GM19193 (cell line): ENCODE measurements at regions not wholly inside any gene's neighbourhood (a gene's known extent, or its start where the extent isn't known, plus 50 kb on each side); places are given as distances from the start of the nearest gene placed in this dataset.

Experiments
- POLR2A ChIP-seq: IDR thresholded peaks from 4 replicates; pipeline ENCODE4 v1.6.1; 2011; ENCODE audit not compliant: insufficient read depth, insufficient read length; ENCODE audit errors: extremely low read depth

DNA sequence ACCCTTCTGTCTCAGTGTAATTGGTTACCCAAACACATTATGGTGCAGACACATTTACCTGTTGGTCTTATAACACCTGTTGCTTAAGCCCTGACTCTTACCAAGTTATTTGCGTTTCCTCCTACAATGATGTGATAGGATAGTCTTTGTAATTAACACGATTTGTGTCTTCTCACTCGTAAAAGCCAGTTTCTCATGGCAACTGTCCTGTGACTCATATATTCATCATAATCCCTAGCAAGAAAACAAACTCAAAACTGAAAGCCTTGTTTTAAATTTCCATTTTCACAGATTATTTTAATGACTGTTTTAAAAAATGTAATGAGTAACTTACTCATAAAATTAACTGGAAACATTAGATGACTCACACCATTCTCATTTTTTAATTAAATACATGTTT, 495.2 kb downstream of the NLGN4X start:
- no peak for TF ChIP-seq POLR2A

DNA sequence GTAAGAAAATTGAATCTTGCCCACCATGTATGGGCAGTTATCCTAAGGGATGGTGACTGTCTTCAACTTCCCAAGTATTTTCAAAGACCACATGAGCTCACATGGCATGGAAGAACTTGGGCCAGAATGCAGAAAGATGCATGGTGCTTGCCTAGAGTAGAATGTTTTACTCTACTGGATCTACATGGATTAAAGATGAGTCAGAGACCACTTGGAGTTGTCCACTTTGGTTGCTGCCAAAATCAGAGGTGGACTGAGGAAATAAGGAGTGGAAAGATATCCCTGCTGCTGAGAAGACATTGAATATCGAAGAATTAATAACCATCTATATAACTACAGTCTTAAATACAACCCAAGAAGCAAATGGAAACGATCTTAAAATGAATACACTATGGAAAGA, 498.1 kb downstream of the NLGN4X start:
- TF ChIP-seq POLR2A: no peak

DNA sequence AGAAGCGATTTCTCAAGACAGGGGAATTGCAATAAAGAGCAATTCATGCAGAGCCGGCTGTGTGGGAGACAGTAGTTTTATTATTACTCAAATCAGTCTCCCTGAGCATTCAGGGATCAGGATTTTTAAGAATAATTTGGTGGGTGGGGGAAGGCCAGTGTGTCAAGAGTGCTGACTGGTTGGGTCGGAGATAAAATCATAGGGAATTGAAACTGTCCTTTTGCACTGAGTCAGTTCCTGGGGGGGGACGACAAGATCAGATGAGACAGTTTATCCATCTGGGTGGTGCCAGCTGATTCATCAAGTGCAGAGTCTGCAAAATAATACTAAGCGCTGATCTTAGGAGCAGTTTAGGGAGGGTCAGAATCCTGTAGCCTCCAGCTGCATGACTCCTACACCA, 502.4 kb downstream of the NLGN4X start:
- no peak for TF ChIP-seq POLR2A

DNA sequence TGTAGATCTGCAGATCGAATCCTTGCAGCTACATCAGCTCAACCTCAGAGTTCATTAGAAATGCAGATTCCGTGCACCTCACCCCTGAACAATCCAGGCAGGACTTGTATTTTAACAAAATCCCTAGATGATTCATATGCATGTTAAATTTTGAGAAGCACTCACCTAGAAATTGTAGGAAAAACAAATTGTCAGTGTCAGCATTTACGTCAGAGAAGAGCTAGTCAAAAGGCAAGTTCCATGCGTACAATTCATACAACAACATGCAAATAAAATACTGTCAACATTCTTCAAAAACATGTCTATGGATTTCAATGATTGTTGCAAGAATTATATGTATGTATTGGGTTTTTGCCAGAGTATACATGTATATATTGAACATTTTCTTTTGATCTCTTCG, 504.5 kb downstream of the NLGN4X start:
- no peak for TF ChIP-seq POLR2A

DNA sequence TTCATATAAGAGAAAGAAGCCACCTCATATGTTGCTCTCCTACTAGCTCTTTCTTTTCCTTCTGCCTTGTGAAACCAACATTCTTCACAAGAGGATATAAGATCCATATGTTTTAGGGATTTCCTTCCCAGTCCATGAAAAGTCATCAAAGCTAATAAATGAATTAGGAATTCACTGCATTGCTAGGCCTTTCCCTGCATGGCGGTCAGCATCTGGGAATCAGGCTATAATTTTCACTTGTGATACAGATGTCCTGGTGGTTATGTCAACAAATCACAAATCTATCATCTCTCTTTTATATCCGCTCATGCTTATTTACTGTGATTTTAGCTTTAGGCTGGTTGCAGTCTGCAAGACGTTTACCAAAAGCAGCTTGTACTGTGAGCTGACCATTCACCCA, 510.0 kb downstream of the NLGN4X start:
- no peak for TF ChIP-seq POLR2A

DNA sequence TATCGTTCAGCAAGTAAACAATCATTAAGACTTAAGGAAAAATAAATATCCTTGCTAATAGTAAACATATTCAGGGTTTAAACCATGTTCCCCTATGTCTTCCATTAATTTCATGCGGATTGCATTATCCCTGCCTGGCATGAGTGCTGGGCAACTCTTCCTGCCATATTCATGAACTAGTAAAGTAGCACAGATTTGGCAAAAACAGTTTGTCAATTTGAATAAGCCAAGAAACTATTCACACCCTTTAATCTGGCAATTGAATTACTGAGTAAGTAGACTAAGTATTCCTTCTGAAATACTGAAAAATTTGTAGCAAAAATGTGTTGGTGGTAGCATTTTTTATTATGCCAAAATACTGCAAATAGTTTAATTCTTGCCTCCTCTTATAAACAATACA, 512.0 kb downstream of the NLGN4X start:
- no peak for TF ChIP-seq POLR2A

DNA sequence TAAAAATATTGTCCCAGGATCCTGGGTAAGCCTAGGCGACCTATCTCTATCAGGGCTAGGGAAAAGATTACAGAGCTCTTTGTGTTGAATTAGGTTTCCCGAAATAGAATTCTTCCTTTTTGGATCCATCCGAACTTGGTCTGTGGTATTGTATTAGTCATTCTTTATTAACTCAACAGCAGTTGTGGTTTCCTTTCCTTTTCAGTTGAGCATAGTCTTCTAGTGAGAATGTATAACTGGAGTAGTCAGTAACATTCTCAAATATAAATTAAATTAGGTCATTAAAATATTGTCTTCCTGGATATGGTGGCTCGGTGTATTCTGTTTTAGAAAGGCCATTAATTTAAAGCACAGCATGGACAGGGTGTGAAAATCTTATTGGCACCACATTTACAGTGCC, 520.4 kb downstream of the NLGN4X start:
- no peak for TF ChIP-seq POLR2A

DNA sequence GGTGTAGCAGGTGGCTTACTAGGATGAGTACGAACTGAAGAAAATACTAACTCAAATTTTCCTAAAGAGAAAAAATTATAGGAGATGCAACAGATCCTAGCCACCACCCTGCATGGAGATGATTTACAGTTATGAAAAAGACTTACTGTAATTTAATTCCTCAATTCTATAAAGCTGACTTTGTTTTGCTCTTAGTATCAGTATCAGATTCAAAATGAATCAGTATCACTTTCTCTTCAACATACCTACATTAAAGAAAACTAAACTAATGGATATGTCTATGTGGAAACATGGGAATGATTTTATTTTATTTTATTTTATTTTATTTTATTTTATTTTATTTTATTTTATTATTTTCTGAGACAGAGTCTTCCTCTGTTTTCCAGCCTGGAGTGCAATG, 525.8 kb downstream of the NLGN4X start:
- TF ChIP-seq POLR2A: no peak

DNA sequence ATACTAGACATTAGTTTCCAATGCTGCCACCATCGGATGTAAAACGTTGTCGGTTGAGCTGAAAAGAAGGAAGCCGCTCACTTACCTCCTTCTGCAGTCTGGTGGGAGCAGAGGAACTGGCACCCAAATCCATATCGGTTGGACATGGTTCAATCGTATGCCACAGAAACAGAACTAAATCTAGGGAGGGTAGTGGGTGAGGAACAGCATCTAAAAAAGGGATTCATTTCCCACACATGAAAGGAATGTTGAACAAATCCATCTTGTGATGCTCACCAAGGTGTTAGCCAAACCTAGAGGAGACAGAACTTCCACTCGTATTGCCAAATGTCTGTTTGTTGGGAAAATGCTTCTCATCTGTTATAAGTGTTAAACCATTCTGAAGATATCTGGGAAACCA, 532.7 kb downstream of the NLGN4X start:
- TF ChIP-seq POLR2A: no peak

DNA sequence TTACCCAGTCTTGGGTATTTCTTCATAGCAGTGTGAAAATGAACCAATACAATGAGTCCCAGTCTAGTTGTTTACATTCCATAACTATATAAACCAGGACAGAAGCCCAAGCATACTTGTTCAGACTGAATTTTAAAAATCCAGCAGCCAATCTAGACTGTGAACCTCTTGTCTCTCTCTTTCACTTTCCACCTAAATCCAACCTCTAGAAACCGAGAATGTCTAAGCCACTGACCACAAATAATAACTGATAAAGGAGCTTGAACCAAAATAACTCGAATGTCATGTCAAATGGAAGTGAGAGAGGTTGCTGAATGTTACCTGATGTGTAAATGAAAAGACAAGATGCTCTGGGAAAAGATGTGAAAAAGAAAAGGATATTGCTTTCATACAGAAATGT, 544.7 kb downstream of the NLGN4X start:
- no peak for TF ChIP-seq POLR2A

DNA sequence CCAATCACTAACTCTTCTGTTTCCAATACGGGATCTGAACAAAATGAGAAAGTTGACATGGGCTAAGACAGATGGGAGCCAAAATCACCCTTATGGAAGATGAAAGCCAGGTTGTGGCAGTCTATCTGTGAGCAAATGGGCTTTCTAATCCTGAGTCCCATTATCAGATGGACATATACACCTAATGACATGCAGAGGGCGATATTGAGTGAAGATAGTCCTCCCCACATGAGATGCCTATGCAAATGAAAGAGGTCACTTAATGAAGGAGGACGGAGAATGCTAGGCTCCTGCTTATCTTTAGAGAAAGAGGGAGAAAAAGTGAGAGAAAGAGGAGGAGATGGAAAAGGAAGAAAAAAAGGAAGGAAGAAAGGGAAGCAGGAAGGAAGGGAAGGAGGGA, 547.5 kb downstream of the NLGN4X start:
- TF ChIP-seq POLR2A: no peak

DNA sequence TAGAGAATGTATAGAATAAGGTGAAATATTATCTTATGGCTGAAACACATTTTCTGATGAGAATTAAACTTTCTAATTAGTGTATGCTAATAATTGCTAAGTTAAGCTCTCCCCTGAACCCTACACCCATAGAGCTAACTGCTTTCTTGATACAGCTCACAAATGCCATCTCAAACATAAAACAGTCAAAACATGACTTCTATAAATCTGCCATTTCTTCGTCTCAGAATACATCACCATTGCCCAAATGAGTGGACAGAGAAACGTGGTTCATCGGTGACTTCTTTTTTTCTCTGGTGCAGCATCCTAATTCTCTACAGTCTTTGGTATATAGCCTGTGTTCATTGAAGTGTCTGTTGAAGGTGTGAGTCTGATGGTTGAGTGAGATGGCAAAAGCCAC, 554.6 kb downstream of the NLGN4X start:
- no peak for TF ChIP-seq POLR2A

DNA sequence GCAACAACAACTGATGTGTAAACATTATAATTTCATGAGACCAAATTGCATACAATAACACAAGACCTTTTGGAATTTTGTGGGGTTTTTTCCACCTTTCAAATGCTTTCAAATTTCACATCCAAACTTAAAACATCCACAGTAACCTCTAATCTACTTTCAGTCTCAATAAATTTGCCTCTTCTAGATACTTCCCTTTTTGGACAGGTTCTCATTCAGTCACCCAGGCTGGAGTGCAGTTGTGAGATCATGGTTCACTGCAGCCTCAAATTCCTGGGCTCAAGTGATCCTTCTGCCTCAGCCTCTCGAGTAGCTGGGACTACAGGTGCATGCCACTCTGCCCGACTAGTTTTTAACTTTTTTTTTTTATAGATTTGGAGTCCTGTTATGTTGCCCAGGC, 556.6 kb downstream of the NLGN4X start:
- TF ChIP-seq POLR2A: no peak

DNA sequence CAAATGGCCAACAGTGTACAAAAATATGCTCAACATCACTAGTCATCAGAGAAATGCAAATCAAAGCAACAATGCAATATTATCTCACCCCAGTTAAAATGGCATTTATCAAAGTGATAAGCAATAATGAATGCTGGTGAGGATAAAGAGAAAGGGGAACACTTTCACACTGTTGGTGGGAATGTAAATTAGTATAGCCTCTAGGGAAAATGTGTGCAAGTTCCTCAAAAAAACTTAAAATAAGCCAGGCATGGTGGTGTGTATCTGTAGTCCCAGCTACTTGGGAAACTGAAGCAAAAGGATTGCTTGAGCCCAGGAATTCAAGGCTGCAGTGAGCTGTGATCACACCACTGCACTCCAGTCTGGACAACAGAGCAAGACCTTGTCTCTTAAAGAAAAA, 572.1 kb downstream of the NLGN4X start:
- TF ChIP-seq POLR2A: no peak

DNA sequence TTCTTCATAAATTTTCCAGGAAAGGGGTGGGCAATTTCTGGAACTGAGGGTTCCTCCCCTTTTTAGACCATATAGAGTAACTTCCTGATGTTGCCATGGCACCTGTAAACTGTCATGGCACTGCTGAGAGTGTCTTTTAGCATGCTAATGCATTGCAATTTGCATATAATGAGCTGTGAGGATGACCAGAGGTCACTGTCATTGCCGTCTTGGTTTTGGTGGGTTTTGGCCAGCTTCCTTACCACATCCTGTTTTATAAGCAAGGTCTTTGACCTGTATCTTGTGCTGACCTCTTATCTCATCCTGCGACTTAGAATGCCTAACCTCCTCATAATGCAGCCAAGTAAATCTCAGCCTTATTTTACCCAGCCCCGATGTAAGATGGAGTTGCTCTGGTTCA, 577.8 kb downstream of the NLGN4X start:
- no peak for TF ChIP-seq POLR2A

DNA sequence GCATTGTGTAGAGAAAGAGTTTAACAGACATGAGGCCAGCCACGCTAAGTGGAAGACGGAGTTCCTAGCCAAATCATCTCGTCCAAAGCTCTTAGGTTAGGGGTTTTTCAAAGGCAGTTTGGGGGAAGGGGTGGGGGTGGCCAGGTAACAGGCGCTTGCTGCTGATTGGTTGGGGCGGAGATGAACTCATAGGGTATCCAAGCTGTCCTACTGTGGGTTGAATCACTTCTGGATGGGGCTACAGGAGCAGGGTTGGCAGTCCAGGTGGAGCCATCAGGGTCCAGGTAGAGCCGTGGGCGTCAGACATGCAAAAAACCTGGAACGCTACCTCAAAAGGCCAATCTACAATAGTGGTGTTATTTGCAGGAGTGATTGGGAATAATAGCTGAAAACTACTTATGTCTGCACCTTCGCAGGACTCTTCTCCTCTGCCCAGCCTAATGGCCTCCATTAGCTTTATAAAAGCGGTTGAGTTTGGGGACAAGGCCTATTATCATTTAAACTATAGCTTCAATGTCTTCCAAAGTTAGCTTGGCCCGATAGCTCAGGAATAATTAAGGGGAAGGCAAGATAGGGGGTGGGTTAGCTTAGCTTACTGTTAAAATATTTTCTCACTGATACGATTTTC, 579.6 kb downstream of the NLGN4X start:
- no peak for TF ChIP-seq POLR2A

DNA sequence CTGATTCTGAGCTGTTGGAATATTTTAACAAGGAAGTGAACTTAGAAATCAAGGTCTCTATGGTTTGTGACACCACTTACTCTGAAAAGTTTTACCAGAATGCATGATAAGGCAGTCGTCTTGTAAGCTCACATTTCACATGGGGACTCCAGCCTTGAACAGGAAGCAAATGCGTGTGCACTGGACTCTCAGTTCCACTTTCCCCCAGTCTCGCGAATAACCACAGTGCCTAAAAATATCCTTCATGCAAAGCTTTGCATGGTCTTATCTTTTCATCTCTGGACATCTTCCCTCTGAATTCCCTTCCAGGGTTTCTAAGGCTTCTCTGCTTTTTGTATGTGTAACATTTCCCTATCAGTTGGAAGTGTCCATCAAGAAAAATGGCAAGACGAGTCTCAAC, 581.8 kb downstream of the NLGN4X start:
- TF ChIP-seq POLR2A: no peak

DNA sequence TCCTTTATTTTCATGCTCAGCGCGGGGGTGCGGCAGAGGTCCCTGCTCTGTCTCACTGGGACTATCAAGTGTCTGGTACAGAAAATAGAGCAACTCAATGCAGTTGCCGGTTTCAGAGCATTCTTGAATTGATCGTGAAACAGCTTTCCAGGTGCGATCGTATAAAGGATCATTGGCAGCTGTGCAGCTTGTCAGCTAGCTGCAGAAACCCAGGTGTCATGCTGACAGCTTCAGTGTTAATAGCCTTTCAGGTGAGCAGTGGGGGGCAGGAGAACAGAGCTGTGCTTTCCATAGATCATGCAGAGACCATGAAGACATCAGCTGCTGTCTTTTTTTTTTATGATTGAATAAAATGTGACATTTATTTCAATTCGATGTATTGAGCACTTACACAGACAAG, 583.9 kb downstream of the NLGN4X start:
- TF ChIP-seq POLR2A: no peak

DNA sequence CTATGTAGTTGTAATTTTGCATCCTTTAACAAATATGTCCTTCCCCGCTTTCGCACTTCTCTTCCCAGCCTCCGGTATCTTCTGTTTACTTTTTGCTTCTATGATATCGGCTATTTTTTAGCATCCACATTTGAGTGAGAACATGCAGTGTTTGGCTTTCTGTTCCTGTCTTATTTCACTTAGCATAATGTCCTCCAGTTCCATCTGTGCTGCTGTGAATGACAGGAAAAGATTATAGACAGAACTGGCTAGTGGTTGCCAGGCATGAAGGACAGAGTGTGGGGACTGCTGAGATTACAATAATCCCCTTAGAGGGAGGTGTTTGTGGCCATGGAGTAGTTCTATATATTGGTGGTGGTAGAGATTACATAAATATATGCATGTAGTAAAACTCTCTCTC, 588.6 kb downstream of the NLGN4X start:
- TF ChIP-seq POLR2A: no peak

DNA sequence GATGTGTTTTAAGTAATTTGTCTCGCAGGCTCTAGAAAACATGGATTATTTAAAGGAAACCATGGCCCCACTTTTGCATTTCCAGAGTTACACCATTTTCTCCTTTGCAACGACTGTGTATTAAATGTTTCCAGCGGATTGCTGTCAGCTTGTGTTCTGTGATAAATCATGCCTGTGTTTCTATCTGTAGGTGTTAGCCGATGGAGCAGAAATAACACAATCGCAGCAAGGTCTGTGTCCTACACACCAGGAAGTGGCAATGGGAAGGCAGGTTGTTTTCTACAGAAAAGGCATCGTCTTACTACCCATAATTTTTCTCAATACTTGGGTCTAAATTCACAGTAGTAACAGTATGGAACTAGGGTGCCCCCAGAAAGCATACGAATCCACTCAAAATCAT, 590.1 kb downstream of the NLGN4X start:
- TF ChIP-seq POLR2A: no peak
